GM21529 (cell line): ENCODE measurements at regions not wholly inside any gene's neighbourhood (a gene's known extent, or its start where the extent isn't known, plus 50 kb on each side); places are given as distances from the start of the nearest gene placed in this dataset.
"Not testable (repeated sequence)": the region's sequence is repeated elsewhere in the genome, so short reads cannot be mapped to it uniquely, and the experiment has no call there.

Experiments used
- ATAC-seq: cut with Tn5 transposase; IDR thresholded peaks from one replicate; pipeline ENCODE4 v1.9.1; 2021; ENCODE audit not compliant: unreplicated experiment

GRCh38 chr6:10184371-10185227 lies 230.3 kb downstream of the TFAP2A start:
- no peak for ATAC-seq

GRCh38 chr6:10180138-10181074 lies 234.5 kb downstream of the TFAP2A start:
- no peak for ATAC-seq

GRCh38 chr6:10177704-10178103 lies 237.2 kb downstream of the TFAP2A start:
- no peak for ATAC-seq

GRCh38 chr6:10175362-10175761 lies 239.5 kb downstream of the TFAP2A start:
- no peak for ATAC-seq

- ATAC-seq: no peak
Measured at GRCh38 chr6:10174761-10175160, 240.1 kb downstream of the TFAP2A start.

- no peak for ATAC-seq
Measured at GRCh38 chr6:10174056-10174455, 240.8 kb downstream of the TFAP2A start.

- not testable (repeated sequence) for ATAC-seq
Measured at GRCh38 chr6:10171706-10172105, 243.2 kb downstream of the TFAP2A start.

- no peak for ATAC-seq
Measured at GRCh38 chr6:10170816-10171215, 244.1 kb downstream of the TFAP2A start.

GRCh38 chr6:10166031-10166430 lies 248.8 kb downstream of the TFAP2A start:
- no peak for ATAC-seq

GRCh38 chr6:10163203-10163962 lies 251.5 kb downstream of the TFAP2A start:
- no peak for ATAC-seq

- ATAC-seq: no peak
Measured at GRCh38 chr6:10156875-10157274, 258.0 kb downstream of the TFAP2A start.

- ATAC-seq: no peak
Measured at GRCh38 chr6:10154251-10154650, 260.6 kb downstream of the TFAP2A start.

- ATAC-seq: no peak
Measured at GRCh38 chr6:10151144-10151915, 263.5 kb downstream of the TFAP2A start.

- ATAC-seq: no peak
Measured at GRCh38 chr6:10149603-10150002, 265.3 kb downstream of the TFAP2A start.

GRCh38 chr6:10146715-10147451 lies 268.0 kb downstream of the TFAP2A start:
- ATAC-seq: peak; percentile 100

- no peak for ATAC-seq
Measured at GRCh38 chr6:10144772-10145171, 270.1 kb downstream of the TFAP2A start.

- ATAC-seq: no peak
Measured at GRCh38 chr6:10141746-10142443, 273.0 kb downstream of the TFAP2A start.

GRCh38 chr6:10140824-10141223 lies 274.1 kb downstream of the TFAP2A start:
- ATAC-seq: no peak

GRCh38 chr6:10140136-10140535 lies 274.7 kb downstream of the TFAP2A start:
- no peak for ATAC-seq
